Activated CD4-positive, alpha-beta T cell treated with anti-CD3 and anti-CD28 coated beads, Interleukin-2, amount 10 ng/mL, durations not matched to agents 7 days and 5 days (primary cell): ENCODE measurements at regions not wholly inside any gene's neighbourhood (a gene's known extent, or its start where the extent isn't known, plus 50 kb on each side); places are given as distances from the start of the nearest gene placed in this dataset.
"Not testable (repeated sequence)": the region's sequence is repeated elsewhere in the genome, so short reads cannot be mapped to it uniquely, and the experiment has no call there.

Source experiments
- CTCF ChIA-PET: fragments of 350-600 bp; sonication (Branson Sonifier 250); formaldehyde crosslinking; loops from one replicate; lab custom pipeline; 2021; ENCODE audit warnings: antibody characterized with exemption; lab: Charles Lee
- POLR2A ChIA-PET: fragments of 350-600 bp; sonication (Branson Sonifier 250); formaldehyde crosslinking; loops from one replicate; lab custom pipeline; 2021; ENCODE audit warnings: antibody characterized with exemption; lab: Charles Lee
- DNase-seq: peaks from one replicate; pipeline ENCODE4 v3.0.0-alpha.2; 2020
- H3K27ac Mint-ChIP-seq: one replicate; pipeline ENCODE4 v1.8.0; 2021; ENCODE audit warnings: mild to moderate bottlenecking, moderate library complexity, mixed read lengths
- H3K27me3 Mint-ChIP-seq: one replicate; pipeline ENCODE4 v1.8.0; 2021; ENCODE audit warnings: mixed read lengths
- H3K36me3 Mint-ChIP-seq: one replicate; pipeline ENCODE4 v1.8.0; 2021; ENCODE audit warnings: low read depth, mixed read lengths
- H3K4me1 Mint-ChIP-seq: one replicate; pipeline ENCODE4 v1.8.0; 2021; ENCODE audit warnings: mixed read lengths
- H3K4me3 Mint-ChIP-seq: one replicate; pipeline ENCODE4 v1.8.0; 2021; ENCODE audit warnings: mild to moderate bottlenecking, moderate library complexity, mixed read lengths
- H3K9me3 Mint-ChIP-seq: one replicate; pipeline ENCODE4 v1.8.0; 2021; ENCODE audit warnings: mixed read lengths

DNA sequence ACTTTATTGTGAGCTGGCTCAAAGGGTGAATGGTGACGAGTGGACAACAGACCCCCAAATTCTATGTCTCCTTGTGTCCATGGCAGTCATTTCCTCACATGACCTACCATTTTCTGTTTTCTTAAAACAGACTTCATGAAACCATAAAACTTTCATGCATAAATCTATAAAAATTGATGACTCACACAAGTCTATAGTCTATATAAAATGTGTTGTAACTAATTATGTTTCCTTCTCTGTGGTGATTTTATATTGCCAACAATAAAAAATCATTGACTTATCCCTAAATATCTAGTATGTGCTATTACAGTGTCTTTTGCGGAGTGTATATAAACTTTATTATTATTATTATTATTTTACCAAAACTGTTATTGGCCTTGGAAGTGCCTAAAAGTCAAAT is 382.4 kb downstream of the MAT2B start:
- H3K27ac Mint-ChIP-seq, result no peak overlapping the region
- H3K4me3 Mint-ChIP-seq, result no peak overlapping the region
- H3K4me1 Mint-ChIP-seq, result no peaks in the 10 kb centered on the region
- H3K27me3 Mint-ChIP-seq, result no peaks in the 10 kb centered on the region
- CTCF ChIA-PET, result no interaction called here
- POLR2A ChIA-PET, result no interaction called here
- H3K9me3 Mint-ChIP-seq, result no peaks in the 10 kb centered on the region
- no peaks in the 10 kb centered on the region for H3K36me3 Mint-ChIP-seq
- DNase-seq, result no peak

DNA sequence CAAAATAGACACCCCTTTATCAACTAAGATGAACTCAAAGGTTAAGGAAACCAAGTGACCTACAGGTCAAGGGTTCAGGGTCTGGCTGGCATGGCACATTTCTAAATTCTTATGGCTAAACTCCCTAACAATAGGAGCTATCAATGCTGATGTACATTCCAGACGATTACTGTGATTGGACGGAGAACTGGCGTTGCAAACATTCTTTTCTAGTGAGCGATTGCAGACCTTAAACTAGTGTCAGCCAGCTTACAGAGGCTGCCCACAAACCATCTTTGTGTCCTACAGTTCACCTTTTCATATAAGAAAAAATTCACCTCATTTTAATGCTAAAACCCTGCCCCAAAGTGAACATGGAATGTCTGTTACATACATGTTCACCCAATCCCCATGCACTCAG is 382.9 kb downstream of the MAT2B start:
- Mint-ChIP-seq H3K9me3 (no peaks in the 10 kb centered on the region), H3K27me3 (no peaks in the 10 kb centered on the region), H3K4me1 (no peaks in the 10 kb centered on the region), H3K4me3 (no peak overlapping the region), H3K36me3 (no peaks in the 10 kb centered on the region), H3K27ac (no peak overlapping the region)
- DNase-seq, result no peak
- POLR2A ChIA-PET, result no interaction called here
- CTCF ChIA-PET, result no interaction called here

DNA sequence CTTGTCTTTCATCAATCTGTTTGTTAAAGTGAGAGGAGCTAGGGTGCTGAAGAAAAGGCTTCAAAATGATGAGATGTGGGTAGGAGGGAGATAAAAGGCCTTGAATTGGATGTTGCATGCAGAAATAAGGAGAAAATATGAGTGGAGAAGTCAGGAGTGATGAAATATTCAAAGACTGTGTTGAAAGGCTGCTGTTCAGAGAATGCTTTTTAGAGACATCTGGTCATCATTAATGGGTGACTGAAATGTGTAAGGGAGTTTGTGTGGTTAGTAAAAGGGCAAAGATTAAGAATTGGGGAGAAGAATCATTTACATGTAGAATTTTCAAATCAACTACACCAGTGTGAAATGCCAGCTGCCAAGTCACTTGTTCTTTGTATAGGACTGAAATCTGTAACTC is 383.9 kb downstream of the MAT2B start:
- ChIA-PET POLR2A (no interaction called here), CTCF (no interaction called here)
- no peaks in the 10 kb centered on the region for H3K9me3 Mint-ChIP-seq
- H3K4me3 Mint-ChIP-seq, result no peak overlapping the region
- H3K36me3 Mint-ChIP-seq, result no peaks in the 10 kb centered on the region
- H3K27ac Mint-ChIP-seq, result no peak overlapping the region
- H3K27me3 Mint-ChIP-seq, result no peaks in the 10 kb centered on the region
- DNase-seq, result no peak
- no peaks in the 10 kb centered on the region for H3K4me1 Mint-ChIP-seq

DNA sequence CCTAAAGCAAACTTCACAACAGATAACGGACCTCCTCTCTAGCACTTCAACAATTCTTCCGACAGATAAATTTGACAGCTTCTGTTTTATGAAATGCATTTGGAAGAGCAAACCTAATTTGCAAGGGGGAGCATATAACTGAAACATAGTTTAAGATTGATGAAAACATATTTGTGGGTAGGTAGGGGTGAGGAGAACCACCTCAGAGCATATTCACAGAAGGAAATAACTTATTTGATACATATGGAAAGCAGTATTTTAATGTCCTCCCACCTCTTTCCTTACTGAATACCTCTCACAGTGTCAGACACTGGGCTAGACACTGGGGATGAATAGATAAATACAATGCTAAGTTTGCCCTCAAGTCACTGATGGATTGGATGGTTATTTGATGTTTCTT is 384.8 kb downstream of the MAT2B start:
- no peak overlapping the region for H3K27ac Mint-ChIP-seq
- no peaks in the 10 kb centered on the region for H3K4me1 Mint-ChIP-seq
- CTCF ChIA-PET, result no interaction called here
- no peaks in the 10 kb centered on the region for H3K9me3 Mint-ChIP-seq
- H3K27me3 Mint-ChIP-seq, result no peaks in the 10 kb centered on the region
- no peaks in the 10 kb centered on the region for H3K36me3 Mint-ChIP-seq
- no peak overlapping the region for H3K4me3 Mint-ChIP-seq
- POLR2A ChIA-PET, result no interaction called here
- no peak for DNase-seq

DNA sequence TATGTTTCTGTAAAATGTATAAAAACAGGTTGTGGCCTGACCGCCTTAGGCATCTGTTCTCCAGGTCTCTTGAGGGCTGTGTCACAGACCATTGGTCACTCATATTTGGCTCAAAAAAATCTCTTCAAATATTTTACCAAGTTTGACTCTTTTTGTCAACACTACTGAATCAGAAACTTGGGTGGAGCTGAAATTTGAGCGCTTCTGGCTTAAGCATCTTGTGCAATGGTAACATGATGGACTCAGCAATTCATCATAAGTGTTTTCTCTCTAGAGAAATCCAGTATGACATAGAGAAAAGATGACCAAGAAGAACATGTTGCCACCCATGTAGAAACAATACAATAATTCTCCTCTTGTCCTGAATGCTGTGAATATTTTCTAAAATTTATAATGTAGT is 387.9 kb downstream of the MAT2B start:
- H3K9me3 Mint-ChIP-seq, result no peaks in the 10 kb centered on the region
- no peak for DNase-seq
- no peaks in the 10 kb centered on the region for H3K4me1 Mint-ChIP-seq
- no peak overlapping the region for H3K4me3 Mint-ChIP-seq
- no peak overlapping the region for H3K27ac Mint-ChIP-seq
- H3K36me3 Mint-ChIP-seq, result no peaks in the 10 kb centered on the region
- ChIA-PET POLR2A (no interaction called here), CTCF (no interaction called here)
- no peaks in the 10 kb centered on the region for H3K27me3 Mint-ChIP-seq

DNA sequence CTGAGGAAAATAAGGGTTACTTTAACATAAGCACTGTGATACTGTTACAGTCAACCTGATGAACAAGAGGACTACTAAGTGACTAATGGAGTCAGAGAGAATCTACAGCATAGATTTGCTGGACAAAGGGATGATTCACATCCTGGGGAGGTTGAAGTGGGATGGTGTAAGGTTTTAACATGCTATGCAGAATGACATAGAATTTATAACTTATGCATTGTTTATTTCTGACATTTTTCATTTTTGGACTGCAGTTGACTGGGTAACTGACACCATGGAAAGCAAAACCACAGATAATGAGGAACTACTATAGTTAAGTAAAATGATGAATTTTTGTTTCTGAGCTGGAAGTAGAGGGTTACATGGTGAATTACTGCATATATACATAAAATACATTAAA is 389.2 kb downstream of the MAT2B start:
- CTCF ChIA-PET, result no interaction called here
- Mint-ChIP-seq H3K4me1 (no peaks in the 10 kb centered on the region), H3K9me3 (peaks cover 2% of the 10 kb centered on the region), H3K36me3 (no peaks in the 10 kb centered on the region), H3K4me3 (no peak overlapping the region), H3K27me3 (no peaks in the 10 kb centered on the region), H3K27ac (no peak overlapping the region)
- DNase-seq, result no peak
- POLR2A ChIA-PET, result no interaction called here

DNA sequence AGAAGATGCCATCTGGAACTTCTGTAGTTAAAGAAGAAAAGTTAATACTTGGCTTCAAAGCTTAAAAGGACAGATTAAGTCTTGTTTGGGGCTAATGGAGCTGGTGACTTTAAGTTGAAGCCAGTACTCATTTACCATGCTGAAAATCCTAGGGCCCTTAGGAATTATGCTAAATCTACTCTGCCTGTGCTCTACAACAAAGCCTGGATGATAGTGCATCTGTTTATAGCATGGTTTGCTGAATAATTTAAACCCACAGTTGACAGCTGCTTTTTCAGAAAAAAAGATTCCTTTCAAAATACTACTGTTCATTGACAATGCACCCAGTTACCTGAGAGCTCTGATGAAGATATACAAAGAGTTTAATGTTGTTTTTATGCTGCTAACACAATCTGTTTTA is 393.5 kb downstream of the MAT2B start:
- peaks cover 4% of the 10 kb centered on the region for H3K9me3 Mint-ChIP-seq
- CTCF ChIA-PET, result no interaction called here

DNA sequence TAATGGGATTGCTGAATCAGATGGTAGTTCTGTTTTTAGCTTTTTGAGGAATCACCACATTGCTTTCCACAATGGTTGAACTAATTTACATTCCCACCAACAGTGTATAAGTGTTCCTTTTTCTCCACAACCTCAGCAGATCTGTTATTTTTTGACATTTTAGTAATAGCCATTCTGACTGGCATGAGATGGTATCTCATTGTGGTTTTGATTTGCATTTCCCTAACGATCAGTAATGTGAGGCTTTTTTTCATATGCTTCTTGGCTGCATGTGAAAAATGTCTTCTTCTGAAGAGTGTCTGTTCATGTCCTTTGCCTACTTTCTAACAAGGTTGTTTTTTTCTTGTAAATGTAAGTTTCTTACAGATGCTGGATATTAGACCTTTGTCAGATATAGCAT is 402.4 kb downstream of the MAT2B start:
- H3K4me3 Mint-ChIP-seq, H3K9me3 Mint-ChIP-seq, H3K36me3 Mint-ChIP-seq, H3K27ac Mint-ChIP-seq, H3K27me3 Mint-ChIP-seq, H3K4me1 Mint-ChIP-seq, DNase-seq, CTCF ChIA-PET, POLR2A ChIA-PET: not testable (repeated sequence)

More for the DNA sequence above, 393.5 kb downstream of the MAT2B start:
- no peaks in the 10 kb centered on the region for H3K27me3 Mint-ChIP-seq
- no peak overlapping the region for H3K27ac Mint-ChIP-seq
- no peak for DNase-seq
- no peaks in the 10 kb centered on the region for H3K36me3 Mint-ChIP-seq
- H3K4me3 Mint-ChIP-seq, result no peak overlapping the region
- no peaks in the 10 kb centered on the region for H3K4me1 Mint-ChIP-seq
- POLR2A ChIA-PET, result no interaction called here

DNA sequence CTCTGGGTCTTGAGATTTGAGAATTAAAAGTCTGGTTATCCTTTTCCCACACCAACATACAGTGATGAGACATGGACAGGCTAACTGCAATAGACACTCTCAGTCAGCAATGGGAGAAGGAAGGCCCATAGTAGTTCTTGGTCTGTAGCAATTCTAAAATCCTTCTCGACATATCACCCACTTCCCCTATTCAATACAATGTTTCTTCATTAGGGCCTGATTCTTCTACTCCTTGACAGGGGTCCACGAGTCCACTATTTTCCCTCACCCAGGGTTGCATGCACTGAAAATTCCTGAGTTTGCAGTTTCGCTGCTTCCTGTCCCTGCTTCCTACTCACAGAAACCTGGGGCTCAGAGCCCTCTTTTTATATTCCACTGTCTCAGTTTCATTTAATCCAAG is 402.8 kb downstream of the MAT2B start:
- ChIA-PET POLR2A (no interaction called here), CTCF (no interaction called here)
- Mint-ChIP-seq H3K27ac (no peak overlapping the region), H3K36me3 (no peaks in the 10 kb centered on the region), H3K9me3 (no peaks in the 10 kb centered on the region), H3K27me3 (no peaks in the 10 kb centered on the region), H3K4me1 (no peaks in the 10 kb centered on the region), H3K4me3 (no peak overlapping the region)
- DNase-seq, result no peak

DNA sequence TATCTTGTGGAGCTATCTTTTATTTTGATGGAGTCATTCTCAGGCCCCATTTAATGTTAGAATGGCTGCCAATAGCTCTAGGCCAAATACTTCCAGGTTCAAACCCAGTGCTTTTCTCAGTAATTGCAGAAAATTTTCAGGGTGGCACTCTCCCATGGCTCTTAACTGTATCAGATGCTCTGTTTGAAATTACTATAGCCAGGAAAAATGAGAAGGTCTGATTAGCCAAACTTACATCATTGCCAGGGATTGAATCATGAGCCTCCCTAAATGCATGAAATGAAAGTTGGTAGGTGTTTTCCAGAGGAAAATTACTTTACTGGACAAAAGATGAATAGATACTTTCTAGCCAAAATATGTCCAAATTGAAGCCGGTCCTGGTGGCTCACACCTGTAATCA is 404.8 kb downstream of the MAT2B start:
- Mint-ChIP-seq H3K27ac (no peak overlapping the region), H3K4me1 (no peaks in the 10 kb centered on the region), H3K4me3 (no peak overlapping the region), H3K36me3 (no peaks in the 10 kb centered on the region), H3K9me3 (no peaks in the 10 kb centered on the region), H3K27me3 (no peaks in the 10 kb centered on the region)
- CTCF ChIA-PET, result no interaction called here
- POLR2A ChIA-PET, result no interaction called here
- no peak for DNase-seq

DNA sequence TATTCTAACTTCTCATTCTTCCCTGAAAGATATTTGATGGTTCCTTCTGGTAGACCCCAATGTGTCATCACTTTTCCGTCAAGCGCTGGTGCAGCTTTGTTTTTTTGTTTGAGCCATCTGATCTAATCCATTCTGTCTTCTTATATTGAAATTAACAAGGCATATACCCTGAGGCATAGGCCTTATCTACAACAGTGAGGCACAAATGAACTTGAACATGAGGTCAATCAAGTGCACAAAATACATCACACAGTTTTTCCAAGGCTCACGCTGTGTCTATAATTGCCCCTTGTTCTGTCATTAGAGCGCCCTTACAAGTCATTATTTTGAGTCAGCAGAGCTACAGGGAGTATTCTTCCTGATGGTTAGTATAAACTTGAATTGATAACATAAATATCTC is 406.6 kb downstream of the MAT2B start:
- H3K9me3 Mint-ChIP-seq, result no peaks in the 10 kb centered on the region
- no peaks in the 10 kb centered on the region for H3K27me3 Mint-ChIP-seq
- no peak overlapping the region for H3K27ac Mint-ChIP-seq
- H3K36me3 Mint-ChIP-seq, result no peaks in the 10 kb centered on the region
- CTCF ChIA-PET, result no interaction called here
- POLR2A ChIA-PET, result no interaction called here
- H3K4me1 Mint-ChIP-seq, result peaks cover 16% of the 10 kb centered on the region
- no peak overlapping the region for H3K4me3 Mint-ChIP-seq
- no peak for DNase-seq

DNA sequence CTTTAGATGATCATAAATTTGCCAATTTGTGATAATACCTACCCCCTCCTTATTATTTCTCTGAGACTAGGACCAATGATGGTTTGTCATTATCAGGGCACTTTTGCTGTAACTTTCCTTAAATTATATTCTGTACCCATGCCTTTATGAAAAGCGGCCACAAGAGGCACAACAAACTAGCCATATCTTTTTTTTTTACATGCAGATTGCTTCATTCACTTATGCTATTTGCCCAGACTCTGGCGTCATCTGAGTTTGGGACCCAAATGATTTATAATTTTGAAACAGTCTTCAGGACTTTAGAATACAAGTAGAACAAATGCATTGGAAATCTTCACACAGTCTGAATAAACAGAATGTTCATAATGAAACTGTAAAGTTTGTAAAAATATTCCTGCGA is 408.1 kb downstream of the MAT2B start:
- H3K4me1 Mint-ChIP-seq, result peaks cover 18% of the 10 kb centered on the region
- H3K27ac Mint-ChIP-seq, result no peak overlapping the region
- no peak for DNase-seq
- no peak overlapping the region for H3K4me3 Mint-ChIP-seq
- H3K27me3 Mint-ChIP-seq, result no peaks in the 10 kb centered on the region
- ChIA-PET POLR2A (no interaction called here), CTCF (no interaction called here)
- H3K36me3 Mint-ChIP-seq, result no peaks in the 10 kb centered on the region
- H3K9me3 Mint-ChIP-seq, result peaks cover 3% of the 10 kb centered on the region

DNA sequence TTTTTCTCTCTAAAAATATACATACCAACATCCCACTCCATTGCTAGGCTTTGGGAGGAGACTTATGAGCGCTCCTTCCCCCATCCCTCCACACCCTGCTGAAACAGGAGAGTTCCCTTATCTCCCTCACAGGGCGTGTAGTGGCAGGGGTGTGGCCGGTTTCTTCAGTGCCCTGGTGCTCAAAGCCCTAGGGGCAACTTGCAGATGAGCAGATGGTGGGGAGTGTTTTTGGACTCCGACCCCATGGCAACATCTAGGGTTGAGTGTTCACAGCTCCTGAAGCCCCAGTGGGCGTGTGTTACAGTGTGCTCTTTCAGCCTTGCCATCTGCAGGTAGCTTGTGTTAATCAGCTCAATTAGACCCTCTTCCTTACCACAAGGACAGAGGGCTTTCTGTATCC is 409.5 kb downstream of the MAT2B start:
- Mint-ChIP-seq H3K27ac (no peak overlapping the region), H3K36me3 (no peaks in the 10 kb centered on the region), H3K27me3 (no peaks in the 10 kb centered on the region), H3K4me3 (no peak overlapping the region), H3K4me1 (peaks cover 18% of the 10 kb centered on the region), H3K9me3 (peaks cover 10% of the 10 kb centered on the region)
- DNase-seq, result no peak
- POLR2A ChIA-PET, result no interaction called here
- CTCF ChIA-PET, result no interaction called here

DNA sequence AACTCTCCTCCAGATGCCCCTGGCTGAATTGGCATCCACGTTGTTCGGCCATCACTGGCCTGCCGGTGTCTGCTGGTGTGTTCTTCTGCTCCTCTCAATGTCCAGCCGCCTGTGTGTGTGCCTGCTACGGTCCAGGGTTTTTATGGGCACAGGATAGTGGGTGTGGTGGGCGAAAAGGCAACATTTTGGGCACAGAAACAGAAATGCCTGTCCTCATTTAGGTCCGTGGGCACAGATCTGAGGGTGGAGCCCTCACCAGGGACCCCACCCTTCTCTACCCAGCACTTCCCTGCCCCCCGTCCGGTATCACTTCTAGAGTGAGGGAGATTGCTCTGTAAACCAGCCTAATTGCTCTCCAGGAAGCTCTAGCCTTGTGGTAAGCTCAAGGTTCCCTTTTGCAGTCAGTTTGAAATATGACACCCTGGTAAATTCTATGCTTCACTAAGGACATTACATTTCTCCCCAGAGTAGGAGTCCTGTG is 410.1 kb downstream of the MAT2B start:
- POLR2A ChIA-PET, result no interaction called here
- H3K27me3 Mint-ChIP-seq, result no peaks in the 10 kb centered on the region

More for the DNA sequence above, 410.1 kb downstream of the MAT2B start:
- CTCF ChIA-PET, result no interaction called here
- Mint-ChIP-seq H3K9me3 (peaks cover 10% of the 10 kb centered on the region), H3K4me3 (no peak overlapping the region), H3K4me1 (peaks cover 18% of the 10 kb centered on the region), H3K36me3 (no peaks in the 10 kb centered on the region), H3K27ac (peak overlapping the region; percentile 58)
- DNase-seq, result no peak
